Tongue (tissue), 1 donor: ENCODE measurements at regions not wholly inside any gene's neighbourhood (a gene's known extent, or its start where the extent isn't known, plus 50 kb on each side); places are given as distances from the start of the nearest gene placed in this dataset. TPM values are rescaled to one million over a fixed set of nuclear protein-coding genes. Genes with fewer than 3 reads are reported as not detected.

Experiments used
- small RNA-seq: library from RNA; depleted of rRNA; stranded (forward); fragments of <200 nt; gene quantifications from one replicate; pipeline ENCODE3, GENCODE V24; 2014; ENCODE audit warnings: low replicate concordance

Small RNA genes lying in the stretch of these regions (small RNA-seq; reads per million reads assigned to genes)
- not detected for gene MIR4455
